Stomach (tissue), 8 donors: ENCODE measurements at regions not wholly inside any gene's neighbourhood (a gene's known extent, or its start where the extent isn't known, plus 50 kb on each side); places are given as distances from the start of the nearest gene placed in this dataset.

Experiments used
- DNase-seq, 2 donors: peaks; one replicate each; pipeline versions ENCODE4 v3.0.0 to v3.0.0-alpha.2; 2013 to 2019
- H3K27ac ChIP-seq, 5 donors: fragments of 200-600 bp in 4 of 5; sonication (generic) in 4 of 5; one replicate each; pipeline ENCODE4 v1.5.1; 2013 to 2019; ENCODE audit warnings: mild to moderate bottlenecking in 1 of 5, moderate library complexity in 1 of 5
- H3K27me3 ChIP-seq, 3 donors: fragments of 200-600 bp; sonication (generic); one replicate each; pipeline ENCODE4 v1.5.1; 2017 to 2019; ENCODE audit warnings: mixed run types in 1 of 3
- H3K36me3 ChIP-seq, 4 donors: fragments of 200-600 bp; sonication (generic); 1 replicate in 3 of 4; 2 replicates in 1 of 4; pipeline ENCODE4 v1.5.1; 2016 to 2019
- H3K4me1 ChIP-seq, 4 donors: fragments of 200-600 bp; sonication (generic); one replicate each; pipeline ENCODE4 v1.5.1; 2016 to 2019
- H3K4me3 ChIP-seq, 4 donors: fragments of 200-600 bp; sonication (generic) in 3 of 4; one replicate each; pipeline ENCODE4 v1.5.1; 2016 to 2019; ENCODE audit warnings: mild to moderate bottlenecking in 1 of 4
- H3K9me3 ChIP-seq, 4 donors: fragments of 200-600 bp; sonication (generic); one replicate each; pipeline ENCODE4 v1.5.1; 2016 to 2019
- CTCF ChIP-seq, 7 experiments: fragments of 450-650 bp in 4 of 7; fragments of 200-600 bp in 3 of 7; sonication (generic) in 3 of 7; IDR thresholded peaks; one replicate each; pipeline ENCODE4 v1.5.1; 2016 to 2019; ENCODE audit warnings: antibody characterized with exemption in 7 of 7, control low read depth in 2 of 7, mild to moderate bottlenecking in 1 of 7
- EP300 ChIP-seq: sonication (generic); formaldehyde crosslinking; IDR thresholded peaks from one replicate; pipeline ENCODE4 v1.6.1; 2017; ENCODE audit warnings: antibody characterized with exemption
- POLR2A ChIP-seq, 4 donors: fragments of 450-650 bp; IDR thresholded peaks; one replicate each; pipeline ENCODE4 v1.6.1; 2016; ENCODE audit warnings: antibody characterized with exemption in 4 of 4, control low read depth in 2 of 4, mild to moderate bottlenecking in 1 of 4, moderate library complexity in 1 of 4
- POLR2AphosphoS5 ChIP-seq, 3 donors: sonication (generic); formaldehyde crosslinking; IDR thresholded peaks; one replicate each; pipeline ENCODE4 v1.6.1; 2016; ENCODE audit warnings: antibody characterized with exemption in 3 of 3
- WGBS, 5 donors: extraction: QIAGEN DNeasy Blood & Tissue Kit in 3 of 5; methylation state at CpG; one replicate each; pipeline versions ENCODE4 v1.1.5 to v1.1.7; 2013 to 2018; 5-methylcytosine and 5-hydroxymethylcytosine counted together
- intact Hi-C: fragments of 100-400 bp; cut with DNase I; formaldehyde crosslinking; loops from one replicate; pipeline ENCODE4 v1.15.1; 2023; ENCODE audit warnings: low total_unique reads
- donor health status: healthy with polysubstance abuse.
- donor health status: Bipolar disorder and iron deficiency.
- donor health status: healthy.

GRCh38 chr15:46278486-46279090 lies 643.8 kb downstream of the SQOR start:
- intact Hi-C loops: no loop called here
- H3K4me1 ChIP-seq: peaks cover 8 to 20% (median 16%) of the 10 kb centered on the region in 4 donors
- TF ChIP-seq EP300 (no peak), CTCF (IDR thresholded peaks at IDR 0.05) (no peak), POLR2AphosphoS5 (IDR thresholded peaks at IDR 0.05) (no peak)
- H3K27ac ChIP-seq: no peak overlapping the region
- WGBS, 5 donors: 19 to 36% (median 22%) methylated on average over 5 of the region's 5 CpGs
- peak in 1 of 2 donors; percentile 28 for DNase-seq
- H3K4me3 ChIP-seq: no peak overlapping the region
- no peaks in the 10 kb centered on the region for H3K27me3 ChIP-seq
- no peaks in the 10 kb centered on the region for H3K9me3 ChIP-seq
- no peaks in the 10 kb centered on the region for H3K36me3 ChIP-seq

DNA sequence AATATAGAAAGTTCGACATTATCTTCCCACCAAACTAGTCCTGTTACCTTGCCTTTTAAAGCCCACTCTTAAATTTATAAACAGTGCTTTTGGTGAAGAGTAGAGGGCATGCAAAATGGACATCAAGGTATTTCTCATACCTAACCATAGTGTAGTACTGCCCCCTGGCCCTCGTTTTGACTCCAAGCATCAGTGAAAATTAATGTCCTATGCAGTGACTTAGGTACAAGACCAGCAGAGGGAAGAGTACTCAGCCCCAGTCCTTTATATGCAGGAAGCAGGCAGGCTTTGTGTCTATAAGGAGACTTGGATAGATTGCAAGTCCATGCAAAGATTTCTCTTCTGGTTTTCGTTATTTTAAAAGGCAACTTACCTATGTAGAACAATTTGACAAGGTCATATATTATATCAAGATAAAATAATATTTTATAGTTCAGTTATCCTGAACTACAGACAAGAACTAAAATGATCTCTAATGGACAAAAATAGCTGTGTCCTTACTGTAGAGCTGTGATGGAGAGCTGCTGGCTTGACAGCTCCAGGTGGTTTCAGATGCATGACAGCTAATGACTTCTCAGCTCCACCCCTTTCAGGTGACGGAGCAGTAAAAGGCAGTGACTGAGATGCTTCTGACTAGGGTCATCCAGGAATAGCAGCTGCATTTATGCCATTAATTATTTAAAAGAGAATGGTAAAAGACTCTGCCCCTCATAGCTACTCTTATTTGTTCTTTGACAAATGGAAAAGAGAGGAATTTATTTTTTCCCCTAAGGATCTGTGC lies 646.1 kb downstream of the SQOR start:
- Histone ChIP-seq H3K9me3 (no peaks in the 10 kb centered on the region), H3K36me3 (no peaks in the 10 kb centered on the region), H3K4me1 (peaks cover 8 to 20% (median 16%) of the 10 kb centered on the region in 4 donors), H3K27ac (no peak overlapping the region), H3K4me3 (no peak overlapping the region), H3K27me3 (no peaks in the 10 kb centered on the region)
- intact Hi-C loops: no loop called here
- peak; percentile 38 to 41 for DNase-seq
- WGBS, 5 donors: 49 to 55% (median 51%) methylated on average over 4 of the region's 4 CpGs
- TF ChIP-seq EP300 (no peak), CTCF (IDR thresholded peaks at IDR 0.05) (peak in 2 of 7 experiments; percentile 28 to 36)

- no peak overlapping the region for H3K27ac ChIP-seq
- no peak for DNase-seq
- 78 to 88% (median 86%) methylated on average over 3 of the region's 3 CpGs for WGBS, 5 donors
Observed at GRCh38 chr15:46293550-46293949, 658.7 kb downstream of the SQOR start.

DNA sequence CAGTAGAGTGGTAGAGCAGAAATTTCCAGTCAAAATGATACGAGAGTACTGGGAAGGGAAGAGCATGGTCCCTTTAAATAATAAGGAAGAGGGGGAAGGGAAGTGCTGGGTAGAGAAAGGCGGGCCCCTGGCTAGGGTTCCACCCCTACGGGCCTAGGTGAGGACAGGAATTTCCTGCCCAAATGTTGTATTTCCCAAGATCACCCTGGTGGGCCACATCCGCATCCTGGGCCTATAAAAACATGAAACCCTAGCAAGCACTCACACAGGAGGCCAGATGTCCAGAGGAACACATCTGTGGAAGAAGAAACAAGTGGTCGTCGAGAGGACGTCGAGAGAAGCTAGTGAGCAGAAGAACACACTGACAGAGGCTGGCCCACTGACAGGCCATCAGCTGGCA lies 661.2 kb downstream of the SQOR start:
- Histone ChIP-seq H3K4me1 (no peaks in the 10 kb centered on the region), H3K9me3 (no peaks in the 10 kb centered on the region), H3K36me3 (no peaks in the 10 kb centered on the region), H3K27ac (no peak overlapping the region), H3K4me3 (no peak overlapping the region), H3K27me3 (no peaks in the 10 kb centered on the region)
- WGBS, 5 donors: 70 to 84% (median 80%) methylated on average over 8 of the region's 8 CpGs
- no peak for DNase-seq
- intact Hi-C loops: no loop called here
- TF ChIP-seq POLR2AphosphoS5 (IDR thresholded peaks at IDR 0.05) (no peak), POLR2A (IDR thresholded peaks at IDR 0.05) (no peak), EP300 (no peak), CTCF (IDR thresholded peaks at IDR 0.05) (no peak)

More at GRCh38 chr15:46293550-46293949, 658.7 kb downstream of the SQOR start:
- Histone ChIP-seq H3K36me3 (no peaks in the 10 kb centered on the region), H3K27me3 (no peaks in the 10 kb centered on the region), H3K4me3 (no peak overlapping the region), H3K9me3 (no peaks in the 10 kb centered on the region), H3K4me1 (no peaks in the 10 kb centered on the region)
- no peak for TF ChIP-seq POLR2A (IDR thresholded peaks at IDR 0.05)
- no peak for TF ChIP-seq POLR2AphosphoS5 (IDR thresholded peaks at IDR 0.05)
- intact Hi-C loops: no loop called here

DNA sequence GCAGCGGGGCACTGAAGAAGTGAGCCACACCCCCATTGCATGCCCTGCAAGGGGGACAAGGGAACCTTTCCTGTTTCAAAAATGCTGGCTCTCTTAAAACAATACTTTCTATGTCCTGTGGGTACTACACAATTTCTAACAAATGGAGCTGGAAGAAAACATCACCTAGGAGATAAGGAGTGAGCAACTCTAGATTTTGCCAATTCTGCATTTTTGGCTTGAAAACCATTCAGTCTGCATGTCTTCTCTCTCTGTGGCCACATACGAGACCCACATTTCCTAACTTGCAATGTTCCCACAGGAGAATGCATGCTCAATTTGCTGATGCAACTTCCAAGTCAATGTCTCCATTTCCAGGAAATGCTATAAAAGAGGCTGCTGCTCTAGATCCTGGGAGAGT lies 662.0 kb downstream of the SQOR start:
- H3K9me3 ChIP-seq: no peaks in the 10 kb centered on the region
- intact Hi-C loops: no loop called here
- H3K4me3 ChIP-seq: no peak overlapping the region
- no peaks in the 10 kb centered on the region for H3K4me1 ChIP-seq
- no peaks in the 10 kb centered on the region for H3K27me3 ChIP-seq
- no peaks in the 10 kb centered on the region for H3K36me3 ChIP-seq
- TF ChIP-seq EP300 (no peak), CTCF (IDR thresholded peaks at IDR 0.05) (no peak), POLR2AphosphoS5 (IDR thresholded peaks at IDR 0.05) (no peak), POLR2A (IDR thresholded peaks at IDR 0.05) (no peak)
- no peak for DNase-seq
- 86 to 95% (median 90%) methylated on average over 2 of the region's 2 CpGs for WGBS, 5 donors
- H3K27ac ChIP-seq: no peak overlapping the region
